Fibroblast of mammary gland (primary cell): ENCODE measurements at regions not wholly inside any gene's neighbourhood (a gene's known extent, or its start where the extent isn't known, plus 50 kb on each side); places are given as distances from the start of the nearest gene placed in this dataset.

ENCODE experiments used
- DNase-seq: peaks from one replicate; pipeline ENCODE4 v3.0.0-alpha.2; 2010; ENCODE audit warnings: low read depth
- H3K4me3 ChIP-seq: 2 replicates; pipeline ENCODE4 v1.5.1; 2011; ENCODE audit warnings: low read depth, mild to moderate bottlenecking, low read length, moderate library complexity; ENCODE audit not compliant: control insufficient read depth
- TF ChIP-seq, protein P1 (sequence below): conservative IDR thresholded peaks from 2 replicates; pipeline ENCODE4 v1.5.1; 2011; ENCODE audit warnings: low read depth, low read length, inconsistent platforms; ENCODE audit not compliant: control insufficient read depth, insufficient read depth

GRCh38 chr15:70197318-70197944 is 99.7 kb upstream of the TLE3 start:
- DNase-seq, result no peak
- no peak overlapping the region for H3K4me3 ChIP-seq
- TF ChIP-seq, protein P1, sequence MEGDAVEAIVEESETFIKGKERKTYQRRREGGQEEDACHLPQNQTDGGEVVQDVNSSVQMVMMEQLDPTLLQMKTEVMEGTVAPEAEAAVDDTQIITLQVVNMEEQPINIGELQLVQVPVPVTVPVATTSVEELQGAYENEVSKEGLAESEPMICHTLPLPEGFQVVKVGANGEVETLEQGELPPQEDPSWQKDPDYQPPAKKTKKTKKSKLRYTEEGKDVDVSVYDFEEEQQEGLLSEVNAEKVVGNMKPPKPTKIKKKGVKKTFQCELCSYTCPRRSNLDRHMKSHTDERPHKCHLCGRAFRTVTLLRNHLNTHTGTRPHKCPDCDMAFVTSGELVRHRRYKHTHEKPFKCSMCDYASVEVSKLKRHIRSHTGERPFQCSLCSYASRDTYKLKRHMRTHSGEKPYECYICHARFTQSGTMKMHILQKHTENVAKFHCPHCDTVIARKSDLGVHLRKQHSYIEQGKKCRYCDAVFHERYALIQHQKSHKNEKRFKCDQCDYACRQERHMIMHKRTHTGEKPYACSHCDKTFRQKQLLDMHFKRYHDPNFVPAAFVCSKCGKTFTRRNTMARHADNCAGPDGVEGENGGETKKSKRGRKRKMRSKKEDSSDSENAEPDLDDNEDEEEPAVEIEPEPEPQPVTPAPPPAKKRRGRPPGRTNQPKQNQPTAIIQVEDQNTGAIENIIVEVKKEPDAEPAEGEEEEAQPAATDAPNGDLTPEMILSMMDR, result no peak

GRCh38 chr15:70196372-70197316 is 98.9 kb upstream of the TLE3 start:
- TF ChIP-seq, protein P1, result no peak
- peak; percentile 73 for DNase-seq
- no peak overlapping the region for H3K4me3 ChIP-seq

GRCh38 chr15:70195587-70196305 is 98.0 kb upstream of the TLE3 start:
- no peak overlapping the region for H3K4me3 ChIP-seq
- DNase-seq, result peak; percentile 88
- TF ChIP-seq, protein P1, result no peak

- TF ChIP-seq, protein P1, result no peak
- DNase-seq, result no peak
- H3K4me3 ChIP-seq, result no peak overlapping the region
Observed at GRCh38 chr15:70195171-70195570, 97.5 kb upstream of the TLE3 start.

DNA sequence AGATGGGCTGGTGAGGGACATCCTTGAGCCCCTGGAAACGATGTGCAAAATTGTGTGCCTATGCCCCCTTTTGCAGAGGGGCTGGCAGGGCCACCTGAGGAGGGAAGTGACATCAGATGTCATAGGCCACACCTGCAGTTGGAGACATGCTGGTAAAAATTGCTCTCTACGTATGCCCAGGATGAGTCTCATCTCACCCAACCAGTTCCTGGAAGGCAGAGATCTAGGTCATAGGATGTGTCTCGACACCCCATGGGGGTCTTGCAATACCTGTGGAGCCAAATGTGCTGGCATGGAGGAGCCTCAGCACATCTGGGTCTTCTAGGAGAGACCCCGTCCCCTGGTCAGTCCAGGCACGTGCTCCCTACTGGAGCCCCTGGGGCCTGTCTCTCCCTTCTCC is 96.5 kb upstream of the TLE3 start:
- TF ChIP-seq, protein P1, result no peak
- no peak overlapping the region for H3K4me3 ChIP-seq
- DNase-seq, result no peak

DNA sequence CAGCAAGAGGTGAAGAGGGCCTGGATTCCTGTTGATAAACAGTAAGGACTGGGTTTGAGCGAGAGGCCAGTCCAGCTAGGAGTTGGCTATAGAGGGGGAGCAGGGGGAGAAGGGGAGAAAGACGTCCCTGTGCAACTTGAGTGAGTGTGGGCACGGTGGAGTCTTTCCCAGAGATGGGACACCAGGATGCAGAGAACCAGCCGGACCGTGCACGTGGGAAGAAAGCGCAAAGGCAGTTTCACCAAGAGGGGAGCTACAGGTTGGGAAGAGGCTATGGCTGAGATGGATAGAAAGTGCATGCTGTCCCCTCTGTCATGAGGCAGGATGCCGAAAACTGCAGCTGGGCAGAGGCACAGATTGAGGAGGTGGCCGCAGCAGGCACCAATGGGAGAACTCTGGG is 96.0 kb upstream of the TLE3 start:
- no peak for DNase-seq
- H3K4me3 ChIP-seq, result no peak overlapping the region
- TF ChIP-seq, protein P1, result no peak
